ENCODE measurements at regions not wholly inside any gene's neighbourhood (a gene's known extent, or its start where the extent isn't known, plus 50 kb on each side); places are given as distances from the start of the nearest gene placed in this dataset.

DNA sequence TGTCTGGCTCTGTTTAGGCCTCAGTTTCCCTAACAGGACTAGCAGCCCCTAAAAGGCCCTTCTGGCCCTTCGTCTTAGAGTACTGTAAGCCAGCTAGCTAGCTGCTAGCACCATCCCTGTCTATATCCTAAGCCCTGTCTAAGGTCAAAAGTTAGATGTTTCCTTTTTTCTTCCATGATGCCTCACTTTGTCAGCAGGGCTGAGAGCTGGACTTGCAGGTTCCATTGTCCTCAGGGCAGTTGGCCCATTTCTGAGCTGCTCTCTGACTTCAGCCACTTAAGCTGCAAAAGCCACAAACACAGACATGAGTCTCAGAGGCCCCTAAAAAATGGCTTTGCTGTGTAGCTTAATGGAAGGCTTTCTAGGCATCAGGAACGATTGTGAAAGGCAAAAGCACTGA, 187.7 kb downstream of the CBLN1 start:
- no peak for TF ChIP-seq POLR2A (IDR thresholded peaks at IDR 0.05)
- TF ChIP-seq, protein P1, sequence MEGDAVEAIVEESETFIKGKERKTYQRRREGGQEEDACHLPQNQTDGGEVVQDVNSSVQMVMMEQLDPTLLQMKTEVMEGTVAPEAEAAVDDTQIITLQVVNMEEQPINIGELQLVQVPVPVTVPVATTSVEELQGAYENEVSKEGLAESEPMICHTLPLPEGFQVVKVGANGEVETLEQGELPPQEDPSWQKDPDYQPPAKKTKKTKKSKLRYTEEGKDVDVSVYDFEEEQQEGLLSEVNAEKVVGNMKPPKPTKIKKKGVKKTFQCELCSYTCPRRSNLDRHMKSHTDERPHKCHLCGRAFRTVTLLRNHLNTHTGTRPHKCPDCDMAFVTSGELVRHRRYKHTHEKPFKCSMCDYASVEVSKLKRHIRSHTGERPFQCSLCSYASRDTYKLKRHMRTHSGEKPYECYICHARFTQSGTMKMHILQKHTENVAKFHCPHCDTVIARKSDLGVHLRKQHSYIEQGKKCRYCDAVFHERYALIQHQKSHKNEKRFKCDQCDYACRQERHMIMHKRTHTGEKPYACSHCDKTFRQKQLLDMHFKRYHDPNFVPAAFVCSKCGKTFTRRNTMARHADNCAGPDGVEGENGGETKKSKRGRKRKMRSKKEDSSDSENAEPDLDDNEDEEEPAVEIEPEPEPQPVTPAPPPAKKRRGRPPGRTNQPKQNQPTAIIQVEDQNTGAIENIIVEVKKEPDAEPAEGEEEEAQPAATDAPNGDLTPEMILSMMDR (IDR thresholded peaks at IDR 0.05), result no peak

Data from ovary (tissue), 3 donors.